Stimulated activated CD4-positive, alpha-beta T cell treated with anti-CD3 and anti-CD28 coated beads, Interleukin-15, amount 100 ng/mL, for 48 hours (primary cell): ENCODE measurements at regions not wholly inside any gene's neighbourhood (a gene's known extent, or its start where the extent isn't known, plus 50 kb on each side); places are given as distances from the start of the nearest gene placed in this dataset.

Experiments
- DNase-seq, 2 donors: peaks; one replicate each; pipeline ENCODE4 v3.0.0-alpha.2; 2020; ENCODE audit warnings: low read depth in 2 of 2

DNA sequence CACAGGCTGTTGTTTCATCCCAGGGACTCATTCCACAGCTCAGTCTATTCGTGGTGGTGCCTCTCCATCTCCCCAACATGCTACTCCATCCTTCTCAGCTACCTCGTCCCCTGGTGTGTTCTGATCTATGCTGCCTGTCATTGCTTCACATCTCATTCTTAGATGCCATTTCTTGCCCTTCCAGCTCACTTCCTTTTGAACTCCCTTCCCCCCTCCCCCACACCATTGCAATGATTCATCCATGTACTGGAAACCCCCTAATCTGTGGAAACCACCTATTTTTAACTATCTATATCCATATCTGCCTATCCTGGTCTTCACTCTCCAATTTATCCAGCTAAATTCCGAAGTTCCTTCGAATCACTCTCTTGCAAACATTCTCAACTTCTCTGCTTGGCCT is 65.7 kb upstream of the PARD3B start:
- peak in 1 of 2 donors; percentile 6 for DNase-seq

DNA sequence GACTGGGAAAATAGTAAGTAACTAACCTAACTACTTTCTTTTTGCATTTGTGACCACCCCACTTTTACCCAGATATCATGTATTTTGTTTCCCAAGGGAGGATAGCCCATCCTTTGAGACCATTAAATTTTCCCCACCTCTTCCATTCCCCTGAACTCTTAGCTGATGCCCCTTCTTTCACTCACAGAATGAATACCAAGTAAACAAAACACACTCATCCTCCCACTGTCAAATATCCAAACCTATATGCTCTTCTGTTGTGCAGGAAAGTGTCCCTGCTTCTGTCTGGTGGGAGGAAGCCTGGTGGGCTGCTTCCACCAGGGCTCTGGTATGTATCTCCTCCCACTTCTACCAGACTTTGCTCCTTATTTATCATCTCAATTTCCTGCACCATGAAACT is 64.6 kb upstream of the PARD3B start:
- DNase-seq, result no peak

- no peak for DNase-seq
Observed at GRCh38 chr2:204483608-204484081, 61.6 kb upstream of the PARD3B start.

DNA sequence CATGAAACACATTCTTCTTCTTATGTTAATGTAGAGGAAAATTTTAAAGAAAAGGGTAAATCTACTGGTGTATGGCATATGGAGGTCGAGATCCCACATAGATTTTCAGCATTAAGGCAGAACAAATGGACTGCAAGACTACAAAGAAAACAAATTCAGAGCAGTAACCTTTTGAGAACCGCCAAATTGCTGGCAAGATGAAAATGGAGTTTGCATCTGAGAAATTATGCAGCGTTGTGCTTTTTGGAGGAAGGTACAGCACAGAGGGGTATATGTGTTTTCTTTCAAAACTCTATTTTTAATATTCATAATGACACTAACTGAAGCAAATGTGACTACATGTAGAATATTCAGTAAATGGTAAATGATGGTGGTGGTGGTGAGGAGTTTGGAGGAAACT is 59.0 kb upstream of the PARD3B start:
- DNase-seq, result no peak

- no peak for DNase-seq
Observed at GRCh38 chr2:204486805-204487204, 58.5 kb upstream of the PARD3B start.

DNA sequence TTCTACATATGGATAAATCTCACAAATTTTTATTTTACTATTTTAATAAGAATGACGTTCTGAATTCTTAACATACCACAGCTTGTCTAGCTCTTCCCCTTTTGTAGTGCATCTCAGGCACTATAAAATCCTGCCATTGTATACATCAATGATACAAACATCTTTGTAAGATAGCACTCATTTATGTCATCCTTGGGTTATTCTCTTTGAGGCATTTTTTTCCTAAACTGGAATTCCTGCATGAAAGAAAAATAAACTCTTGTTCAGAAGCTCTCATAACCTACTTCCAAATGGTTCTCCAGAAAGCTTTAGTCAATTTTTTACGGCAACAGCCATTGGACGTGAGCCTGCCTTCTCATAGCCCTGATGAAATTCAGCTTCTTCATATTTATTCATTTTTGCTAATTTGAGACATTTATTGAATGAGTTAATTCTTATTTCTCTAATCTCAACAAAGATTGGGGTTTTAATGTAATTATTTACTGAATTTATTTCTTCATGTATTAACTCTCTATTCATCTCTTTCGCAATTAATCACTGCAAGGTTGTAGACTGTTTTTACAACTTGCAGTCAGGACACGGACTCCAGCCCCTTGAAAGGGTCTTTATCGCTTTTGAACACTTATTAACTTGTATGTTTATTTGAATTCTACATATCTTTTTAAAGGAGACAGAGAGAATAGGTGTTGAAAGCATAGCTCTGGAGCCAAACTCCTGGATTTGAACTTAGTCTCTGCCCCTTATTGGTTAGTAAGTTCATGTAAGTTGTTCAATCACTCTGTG is 57.6 kb upstream of the PARD3B start:
- no peak for DNase-seq

- DNase-seq, result no peak
Observed at GRCh38 chr2:204491528-204491927, 53.7 kb upstream of the PARD3B start.

GRCh38 chr2:204492417-204492816 is 52.9 kb upstream of the PARD3B start:
- no peak for DNase-seq

GRCh38 chr2:204494681-204495080 is 50.6 kb upstream of the PARD3B start:
- DNase-seq, result no peak

- DNase-seq, result no peak
Observed at GRCh38 chr2:204495381-204495780, 49.9 kb upstream of the PARD3B start.
